Fibroblast of the aortic adventitia (primary cell): ENCODE measurements at regions not wholly inside any gene's neighbourhood (a gene's known extent, or its start where the extent isn't known, plus 50 kb on each side); places are given as distances from the start of the nearest gene placed in this dataset.

ENCODE experiments used
- DNase-seq: peaks from one replicate; pipeline ENCODE4 v3.0.0-alpha.2; 2010; ENCODE audit warnings: low read depth
- H3K4me3 ChIP-seq: 2 replicates; pipeline ENCODE4 v1.5.1; 2011; ENCODE audit warnings: low read depth, mild to moderate bottlenecking, control low read depth, low read length, moderate library complexity
- CTCF ChIP-seq: IDR thresholded peaks from 2 replicates; pipeline ENCODE4 v1.5.1; 2011; ENCODE audit warnings: mild to moderate bottlenecking, low read length, control low read depth, inconsistent platforms; ENCODE audit not compliant: insufficient read depth

- DNase-seq = no peak
- no peak overlapping the region for H3K4me3 ChIP-seq
- TF ChIP-seq CTCF = no peak
Measured at GRCh38 chr9:22279636-22280035, 167.0 kb upstream of the DMRTA1 start.

GRCh38 chr9:22285066-22285465 is 161.6 kb upstream of the DMRTA1 start:
- DNase-seq = no peak
- no peak overlapping the region for H3K4me3 ChIP-seq
- no peak for TF ChIP-seq CTCF

GRCh38 chr9:22286661-22287060 is 160.0 kb upstream of the DMRTA1 start:
- H3K4me3 ChIP-seq = no peak overlapping the region
- TF ChIP-seq CTCF = no peak
- no peak for DNase-seq

- DNase-seq = no peak
- H3K4me3 ChIP-seq = no peak overlapping the region
- TF ChIP-seq CTCF = no peak
Measured at GRCh38 chr9:22288661-22289060, 158.0 kb upstream of the DMRTA1 start.

GRCh38 chr9:22307013-22307711 is 139.5 kb upstream of the DMRTA1 start:
- no peak overlapping the region for H3K4me3 ChIP-seq
- TF ChIP-seq CTCF = peak; percentile 73
- peak; percentile 79 for DNase-seq

GRCh38 chr9:22308177-22308576 is 138.4 kb upstream of the DMRTA1 start:
- no peak overlapping the region for H3K4me3 ChIP-seq
- DNase-seq = no peak
- no peak for TF ChIP-seq CTCF

- TF ChIP-seq CTCF = no peak
- H3K4me3 ChIP-seq = no peak overlapping the region
- DNase-seq = no peak
Measured at GRCh38 chr9:22316645-22317044, 130.0 kb upstream of the DMRTA1 start.
